ENCODE measurements at regions not wholly inside any gene's neighbourhood (a gene's known extent, or its start where the extent isn't known, plus 50 kb on each side); places are given as distances from the start of the nearest gene placed in this dataset.
"Not testable (repeated sequence)": the region's sequence is repeated elsewhere in the genome, so short reads cannot be mapped to it uniquely, and the experiment has no call there.

- TF ChIP-seq CTCF (IDR thresholded peaks at IDR 0.05) (no peak), EP300 (IDR thresholded peaks at IDR 0.05) (no peak), POLR2AphosphoS5 (IDR thresholded peaks at IDR 0.05) (peak in 1 of 2 donors; percentile 32), POLR2A (IDR thresholded peaks at IDR 0.05) (no peak)
- no peaks in the 10 kb centered on the region for H3K27me3 ChIP-seq
- no peaks in the 10 kb centered on the region for H3K36me3 ChIP-seq
- DNase-seq (no peak), ATAC-seq (ENCODE audit: low FRiP score in 2 of 2) (no peak)
- 80 to 86% methylated on average over 1 to 3 of the region's 3 CpGs for WGBS, 2 donors
- no peak overlapping the region for H3K27ac ChIP-seq
- no peak overlapping the region for H3K4me3 ChIP-seq
- no peaks in the 10 kb centered on the region for H3K4me1 ChIP-seq
- no peaks in the 10 kb centered on the region for H3K9me3 ChIP-seq
Measured at GRCh38 chrX:40947276-40947675, 138.0 kb upstream of the USP9X start.

GRCh38 chrX:40949071-40949470 is 136.2 kb upstream of the USP9X start:
- 80 to 89% methylated on average over 7 of the region's 7 CpGs for WGBS, 2 donors

GRCh38 chrX:40950546-40950945 is 134.7 kb upstream of the USP9X start:
- TF ChIP-seq POLR2A (IDR thresholded peaks at IDR 0.05) = no peak
- TF ChIP-seq EP300 (IDR thresholded peaks at IDR 0.05) = no peak
- TF ChIP-seq CTCF (IDR thresholded peaks at IDR 0.05) = no peak
- Histone ChIP-seq H3K36me3 (no peaks in the 10 kb centered on the region), H3K4me1 (no peaks in the 10 kb centered on the region), H3K27ac (no peak overlapping the region), H3K9me3 (no peaks in the 10 kb centered on the region), H3K27me3 (no peaks in the 10 kb centered on the region), H3K4me3 (no peak overlapping the region)
- 58% methylated on average over 1 of the region's 1 CpG; no CpG with 5 or more reads in 1 of the 2 donors for WGBS, 2 donors
- ATAC-seq (ENCODE audit: low FRiP score in 2 of 2) (peak in 1 of 2 donors; percentile 62), DNase-seq (no peak)

More at GRCh38 chrX:40949071-40949470, 136.2 kb upstream of the USP9X start:
- no peak for TF ChIP-seq POLR2AphosphoS5 (IDR thresholded peaks at IDR 0.05)
- no peak for TF ChIP-seq CTCF (IDR thresholded peaks at IDR 0.05)
- no peak for TF ChIP-seq EP300 (IDR thresholded peaks at IDR 0.05)
- TF ChIP-seq POLR2A (IDR thresholded peaks at IDR 0.05) = no peak
- no peaks in the 10 kb centered on the region for H3K27me3 ChIP-seq
- H3K4me3 ChIP-seq = no peak overlapping the region
- no peaks in the 10 kb centered on the region for H3K9me3 ChIP-seq
- no peak overlapping the region for H3K27ac ChIP-seq
- no peaks in the 10 kb centered on the region for H3K36me3 ChIP-seq
- no peaks in the 10 kb centered on the region for H3K4me1 ChIP-seq
- ATAC-seq (ENCODE audit: low FRiP score in 2 of 2) = no peak
- DNase-seq = no peak

- DNase-seq; H3K27ac ChIP-seq; H3K36me3 ChIP-seq; H3K27me3 ChIP-seq; ATAC-seq (ENCODE audit: low FRiP score in 2 of 2); H3K4me3 ChIP-seq; H3K4me1 ChIP-seq; H3K9me3 ChIP-seq: not testable (repeated sequence)
- 89 to 93% methylated on average over 3 of the region's 3 CpGs for WGBS, 2 donors
Measured at GRCh38 chrX:40951407-40951806, 133.8 kb upstream of the USP9X start.

GRCh38 chrX:40952855-40953254 is 132.4 kb upstream of the USP9X start:
- ATAC-seq (ENCODE audit: low FRiP score in 2 of 2) (no peak), DNase-seq (no peak)
- 30 to 42% methylated on average over 2 to 4 of the region's 4 CpGs for WGBS, 2 donors
- Histone ChIP-seq H3K4me3 (peak overlapping the region in 3 of 4 donors; percentile 8 to 31 (median 31)), H3K4me1 (no peaks in the 10 kb centered on the region), H3K9me3 (no peaks in the 10 kb centered on the region), H3K27ac (peak overlapping the region in 2 of 4 donors; percentile 21 to 24), H3K27me3 (no peaks in the 10 kb centered on the region), H3K36me3 (no peaks in the 10 kb centered on the region)
- TF ChIP-seq CTCF (IDR thresholded peaks at IDR 0.05) (no peak), EP300 (IDR thresholded peaks at IDR 0.05) (no peak), POLR2AphosphoS5 (IDR thresholded peaks at IDR 0.05) (no peak), POLR2A (IDR thresholded peaks at IDR 0.05) (no peak)

Data from upper lobe of left lung (tissue), 6 donors.